Naive thymus-derived CD4-positive, alpha-beta T cell (primary cell): ENCODE measurements at regions not wholly inside any gene's neighbourhood (a gene's known extent, or its start where the extent isn't known, plus 50 kb on each side); places are given as distances from the start of the nearest gene placed in this dataset.

Source experiments
- ATAC-seq: fragments of 150-1000 bp; cut with Tn5 transposase; 2 replicates; pipeline ENCODE4 v1.10.0; 2021; ENCODE audit warnings: mild to moderate bottlenecking, moderate library complexity
- CTCF ChIA-PET: fragments of 350-600 bp; sonication (Branson Sonifier 250); formaldehyde crosslinking; loops from one replicate; lab custom pipeline; 2021; ENCODE audit warnings: antibody characterized with exemption; lab: Charles Lee
- POLR2A ChIA-PET: fragments of 350-600 bp; sonication (Branson Sonifier 250); formaldehyde crosslinking; loops from one replicate; lab custom pipeline; 2021; ENCODE audit warnings: antibody characterized with exemption, inconsistent platforms; lab: Charles Lee
- DNase-seq, 9 donors: peaks; one replicate each; pipeline versions ENCODE4 v3.0.0 to v3.0.0-alpha.2; 2020 to 2022; ENCODE audit warnings: mixed read lengths in 1 of 9
- H3K27ac ChIP-seq: one replicate; pipeline ENCODE4 v1.7.0; 2013; ENCODE audit warnings: mild to moderate bottlenecking, low read depth, low read length, moderate library complexity
- H3K27me3 ChIP-seq, 2 donors: one replicate each; pipeline ENCODE4 v1.7.0; 2013; ENCODE audit warnings: low read length in 2 of 2, mild to moderate bottlenecking in 2 of 2, moderate library complexity in 2 of 2; ENCODE audit not compliant: control insufficient read depth in 2 of 2, insufficient read depth in 2 of 2
- H3K36me3 ChIP-seq, 3 experiments: 1 replicate in 2 of 3; 2 replicates in 1 of 3; pipeline ENCODE4 v1.7.0; 2013; ENCODE audit warnings: low read length in 3 of 3, mild to moderate bottlenecking in 3 of 3, moderate library complexity in 1 of 3; ENCODE audit not compliant: insufficient read depth in 3 of 3, control insufficient read depth in 2 of 3
- H3K4me1 ChIP-seq, 2 donors: one replicate each; pipeline ENCODE4 v1.7.0; 2013; ENCODE audit warnings: low read length in 2 of 2, mild to moderate bottlenecking in 2 of 2, moderate library complexity in 1 of 2; ENCODE audit not compliant: control insufficient read depth in 2 of 2, insufficient read depth in 2 of 2
- H3K4me3 ChIP-seq: 2 replicates; pipeline ENCODE4 v1.7.0; 2013; ENCODE audit warnings: mild to moderate bottlenecking, low read length
- H3K9me3 ChIP-seq, 3 experiments: 1 replicate in 2 of 3; 2 replicates in 1 of 3; pipeline ENCODE4 v1.7.0; 2013; ENCODE audit warnings: low read length in 3 of 3; ENCODE audit not compliant: control insufficient read depth in 2 of 3
- H3K27ac Mint-ChIP-seq, 9 donors: one replicate each; pipeline ENCODE4 v1.8.0; 2020 to 2022; ENCODE audit warnings: mixed read lengths in 9 of 9, mild to moderate bottlenecking in 8 of 9, moderate library complexity in 5 of 9, inconsistent platforms in 2 of 9
- H3K27me3 Mint-ChIP-seq, 5 donors: one replicate each; pipeline ENCODE4 v1.8.0; 2021 to 2022; ENCODE audit warnings: mixed read lengths in 5 of 5, mild to moderate bottlenecking in 1 of 5
- H3K36me3 Mint-ChIP-seq, 5 donors: one replicate each; pipeline ENCODE4 v1.8.0; 2020 to 2022; ENCODE audit warnings: mixed read lengths in 5 of 5, mild to moderate bottlenecking in 3 of 5, inconsistent platforms in 1 of 5
- H3K4me1 Mint-ChIP-seq, 7 donors: one replicate each; pipeline ENCODE4 v1.8.0; 2020 to 2022; ENCODE audit warnings: mixed read lengths in 7 of 7, mild to moderate bottlenecking in 3 of 7, inconsistent platforms in 1 of 7
- H3K4me3 Mint-ChIP-seq, 10 donors: one replicate each; pipeline ENCODE4 v1.8.0; 2020 to 2022; ENCODE audit warnings: mild to moderate bottlenecking in 10 of 10, mixed read lengths in 10 of 10, moderate library complexity in 6 of 10, inconsistent platforms in 2 of 10
- H3K9me3 Mint-ChIP-seq, 11 donors: one replicate each; pipeline ENCODE4 v1.8.0; 2020 to 2022; ENCODE audit warnings: mixed read lengths in 11 of 11, mild to moderate bottlenecking in 4 of 11, inconsistent platforms in 1 of 11, moderate library complexity in 1 of 11
- intact Hi-C, 2 donors: fragments of 100-400 bp; cut with micrococcal nuclease; formaldehyde crosslinking; loops; one replicate each; pipeline ENCODE4 v1.15.1; 2023

GRCh38 chr16:62712566-62712965 is 676.3 kb upstream of the CDH8 start:
- H3K4me3 Mint-ChIP-seq: no peak overlapping the region
- no peak for DNase-seq
- ChIA-PET POLR2A (no interaction called here), CTCF (no interaction called here)
- no peak overlapping the region for H3K27ac Mint-ChIP-seq
- Histone ChIP-seq H3K9me3 (peaks cover 0 to 2% (median 0%) of the 10 kb centered on the region in 3 experiments), H3K4me3 (no peak overlapping the region), H3K27me3 (no peaks in the 10 kb centered on the region), H3K27ac (no peak overlapping the region), H3K36me3 (no peaks in the 10 kb centered on the region), H3K4me1 (no peaks in the 10 kb centered on the region)
- intact Hi-C loops: no loop called here
- H3K27me3 Mint-ChIP-seq: no peaks in the 10 kb centered on the region
- no peaks in the 10 kb centered on the region for H3K4me1 Mint-ChIP-seq
- H3K36me3 Mint-ChIP-seq: peaks cover 0 to 4% (median 0%) of the 10 kb centered on the region in 5 donors
- ATAC-seq: no peak
- peaks cover 2 to 35% (median 16%) of the 10 kb centered on the region in 11 donors for H3K9me3 Mint-ChIP-seq

GRCh38 chr16:62711797-62712196 is 675.6 kb upstream of the CDH8 start:
- no peaks in the 10 kb centered on the region for H3K4me1 ChIP-seq
- no peaks in the 10 kb centered on the region for H3K4me1 Mint-ChIP-seq
- peaks cover 2 to 33% (median 15%) of the 10 kb centered on the region in 11 donors for H3K9me3 Mint-ChIP-seq
- ChIA-PET CTCF (no interaction called here), POLR2A (no interaction called here)
- peaks cover 0 to 2% (median 0%) of the 10 kb centered on the region in 5 donors for H3K36me3 Mint-ChIP-seq
- H3K27me3 Mint-ChIP-seq: no peaks in the 10 kb centered on the region
- no peak overlapping the region for H3K27ac Mint-ChIP-seq
- DNase-seq (no peak), ATAC-seq (no peak)
- no peak overlapping the region for H3K4me3 Mint-ChIP-seq
- H3K36me3 ChIP-seq: no peaks in the 10 kb centered on the region
- intact Hi-C loops: no loop called here
- H3K27me3 ChIP-seq: no peaks in the 10 kb centered on the region
- H3K27ac ChIP-seq: no peak overlapping the region
- H3K4me3 ChIP-seq: no peak overlapping the region
- no peaks in the 10 kb centered on the region for H3K9me3 ChIP-seq

- no peaks in the 10 kb centered on the region for H3K9me3 ChIP-seq
- no peak for ATAC-seq
- no peak overlapping the region for H3K4me3 ChIP-seq
- Mint-ChIP-seq H3K4me3 (no peak overlapping the region), H3K27ac (no peak overlapping the region), H3K4me1 (no peaks in the 10 kb centered on the region), H3K36me3 (no peaks in the 10 kb centered on the region), H3K9me3 (peaks cover 0 to 31% (median 11%) of the 10 kb centered on the region in 11 donors), H3K27me3 (no peaks in the 10 kb centered on the region)
- DNase-seq: no peak
- H3K36me3 ChIP-seq: no peaks in the 10 kb centered on the region
- ChIA-PET CTCF (no interaction called here), POLR2A (no interaction called here)
- intact Hi-C loops: no loop called here
- no peak overlapping the region for H3K27ac ChIP-seq
- H3K27me3 ChIP-seq: no peaks in the 10 kb centered on the region
- no peaks in the 10 kb centered on the region for H3K4me1 ChIP-seq
Measured at GRCh38 chr16:62709794-62710193, 673.6 kb upstream of the CDH8 start.

- no peak overlapping the region for H3K4me3 ChIP-seq
- Mint-ChIP-seq H3K9me3 (peaks cover 3 to 59% (median 14%) of the 10 kb centered on the region in 11 donors), H3K27me3 (no peaks in the 10 kb centered on the region), H3K27ac (no peak overlapping the region), H3K4me3 (no peak overlapping the region), H3K4me1 (no peaks in the 10 kb centered on the region), H3K36me3 (peaks cover 0 to 4% (median 0%) of the 10 kb centered on the region in 5 donors)
- POLR2A ChIA-PET: no interaction called here
- no peak for DNase-seq
- no peaks in the 10 kb centered on the region for H3K27me3 ChIP-seq
- CTCF ChIA-PET: no interaction called here
- no peak overlapping the region for H3K27ac ChIP-seq
- no peak for ATAC-seq
- H3K36me3 ChIP-seq: no peaks in the 10 kb centered on the region
- no peaks in the 10 kb centered on the region for H3K9me3 ChIP-seq
- intact Hi-C loops: loop anchor here in 1 of 2 donors (5.0 kb wide), 1 partner anchor 404 kb away; no protein-coding TSS in a partner anchor
- H3K4me1 ChIP-seq: no peaks in the 10 kb centered on the region
Measured at GRCh38 chr16:62701426-62701825, 665.2 kb upstream of the CDH8 start.

GRCh38 chr16:62700426-62701294 is 664.4 kb upstream of the CDH8 start:
- no peaks in the 10 kb centered on the region for H3K4me1 Mint-ChIP-seq

GRCh38 chr16:62692685-62693084 is 656.4 kb upstream of the CDH8 start:
- Histone ChIP-seq H3K4me3 (no peak overlapping the region), H3K9me3 (peaks cover 0 to 11% (median 0%) of the 10 kb centered on the region in 3 experiments), H3K36me3 (no peaks in the 10 kb centered on the region), H3K27me3 (no peaks in the 10 kb centered on the region), H3K4me1 (no peaks in the 10 kb centered on the region), H3K27ac (no peak overlapping the region)
- Mint-ChIP-seq H3K27me3 (no peaks in the 10 kb centered on the region), H3K27ac (no peak overlapping the region), H3K36me3 (peaks cover 0 to 13% (median 0%) of the 10 kb centered on the region in 5 donors), H3K9me3 (peaks cover 18 to 68% (median 30%) of the 10 kb centered on the region in 11 donors), H3K4me3 (no peak overlapping the region), H3K4me1 (no peaks in the 10 kb centered on the region)
- intact Hi-C loops: no loop called here
- DNase-seq: no peak
- CTCF ChIA-PET: no interaction called here
- POLR2A ChIA-PET: no interaction called here
- no peak for ATAC-seq

More at GRCh38 chr16:62700426-62701294, 664.4 kb upstream of the CDH8 start:
- intact Hi-C loops: loop anchor here in 1 of 2 donors (5.0 kb wide), 1 partner anchor 403 kb away; no protein-coding TSS in a partner anchor
- ATAC-seq (no peak), DNase-seq (no peak)
- Mint-ChIP-seq H3K27me3 (no peaks in the 10 kb centered on the region), H3K27ac (no peak overlapping the region), H3K36me3 (peaks cover 0 to 9% (median 0%) of the 10 kb centered on the region in 5 donors), H3K4me3 (no peak overlapping the region), H3K9me3 (peaks cover 4 to 55% (median 17%) of the 10 kb centered on the region in 11 donors)
- no peak overlapping the region for H3K4me3 ChIP-seq
- H3K27ac ChIP-seq: no peak overlapping the region
- no peaks in the 10 kb centered on the region for H3K4me1 ChIP-seq
- no peaks in the 10 kb centered on the region for H3K27me3 ChIP-seq
- no peaks in the 10 kb centered on the region for H3K9me3 ChIP-seq
- POLR2A ChIA-PET: no interaction called here
- CTCF ChIA-PET: no interaction called here
- no peaks in the 10 kb centered on the region for H3K36me3 ChIP-seq
